ENCODE measurements at regions not wholly inside any gene's neighbourhood (a gene's known extent, or its start where the extent isn't known, plus 50 kb on each side); places are given as distances from the start of the nearest gene placed in this dataset.

GRCh38 chr2:176764921-176765320, 447.7 kb upstream of the HNRNPA3 start:
- DNase-seq (ENCODE audit: low spot score in 2 of 2) (no peak), ATAC-seq (no peak)
- no peak overlapping the region for H3K27ac Mint-ChIP-seq
- no peaks in the 10 kb centered on the region for H3K36me3 Mint-ChIP-seq
- peaks cover 10% of the 10 kb centered on the region for H3K4me1 Mint-ChIP-seq
- no peaks in the 10 kb centered on the region for H3K9me3 Mint-ChIP-seq
- no peak overlapping the region for H3K4me3 Mint-ChIP-seq

GRCh38 chr2:176766005-176766404, 446.6 kb upstream of the HNRNPA3 start:
- ATAC-seq (no peak), DNase-seq (ENCODE audit: low spot score in 2 of 2) (no peak)
- no peaks in the 10 kb centered on the region for H3K9me3 Mint-ChIP-seq
- no peak overlapping the region for H3K4me3 Mint-ChIP-seq
- no peaks in the 10 kb centered on the region for H3K36me3 Mint-ChIP-seq
- H3K4me1 Mint-ChIP-seq, result peaks cover 10% of the 10 kb centered on the region
- H3K27ac Mint-ChIP-seq, result no peak overlapping the region

GRCh38 chr2:176768185-176768584, 444.4 kb upstream of the HNRNPA3 start:
- ATAC-seq (no peak), DNase-seq (ENCODE audit: low spot score in 2 of 2) (no peak)
- no peak overlapping the region for H3K4me3 Mint-ChIP-seq
- peaks cover 2% of the 10 kb centered on the region for H3K9me3 Mint-ChIP-seq
- no peak overlapping the region for H3K27ac Mint-ChIP-seq
- H3K4me1 Mint-ChIP-seq, result peaks cover 10% of the 10 kb centered on the region
- H3K36me3 Mint-ChIP-seq, result no peaks in the 10 kb centered on the region

GRCh38 chr2:176769021-176769420, 443.6 kb upstream of the HNRNPA3 start:
- Mint-ChIP-seq H3K36me3 (no peaks in the 10 kb centered on the region), H3K9me3 (peaks cover 5% of the 10 kb centered on the region), H3K4me1 (peaks cover 10% of the 10 kb centered on the region), H3K4me3 (no peak overlapping the region), H3K27ac (no peak overlapping the region)
- DNase-seq (ENCODE audit: low spot score in 2 of 2) (no peak), ATAC-seq (no peak)

GRCh38 chr2:176769499-176770370, 442.9 kb upstream of the HNRNPA3 start:
- H3K4me1 Mint-ChIP-seq, result peaks cover 10% of the 10 kb centered on the region
- H3K9me3 Mint-ChIP-seq, result peaks cover 5% of the 10 kb centered on the region
- no peak for DNase-seq (ENCODE audit: low spot score in 2 of 2)
- no peaks in the 10 kb centered on the region for H3K36me3 Mint-ChIP-seq
- ATAC-seq, result no peak
- H3K4me3 Mint-ChIP-seq, result no peak overlapping the region
- no peak overlapping the region for H3K27ac Mint-ChIP-seq

GRCh38 chr2:176772816-176773215, 439.8 kb upstream of the HNRNPA3 start:
- peaks cover 5% of the 10 kb centered on the region for H3K9me3 Mint-ChIP-seq
- no peaks in the 10 kb centered on the region for H3K36me3 Mint-ChIP-seq
- ATAC-seq, result no peak
- no peak overlapping the region for H3K27ac Mint-ChIP-seq
- H3K4me1 Mint-ChIP-seq, result peaks cover 10% of the 10 kb centered on the region
- H3K4me3 Mint-ChIP-seq, result no peak overlapping the region
- DNase-seq (ENCODE audit: low spot score in 2 of 2), result no peak

- DNase-seq (ENCODE audit: low spot score in 2 of 2) (no peak), ATAC-seq (no peak)
- H3K4me3 Mint-ChIP-seq, result no peak overlapping the region
- H3K36me3 Mint-ChIP-seq, result no peaks in the 10 kb centered on the region
- H3K27ac Mint-ChIP-seq, result no peak overlapping the region
- H3K9me3 Mint-ChIP-seq, result peaks cover 5% of the 10 kb centered on the region
- H3K4me1 Mint-ChIP-seq, result peaks cover 7% of the 10 kb centered on the region
These were observed 437.7 kb upstream of the HNRNPA3 start for GRCh38 chr2:176774766-176775451.

GRCh38 chr2:176777262-176777661, 435.3 kb upstream of the HNRNPA3 start:
- H3K9me3 Mint-ChIP-seq, result peaks cover 8% of the 10 kb centered on the region
- peaks cover 14% of the 10 kb centered on the region for H3K4me1 Mint-ChIP-seq
- H3K4me3 Mint-ChIP-seq, result no peak overlapping the region
- DNase-seq (ENCODE audit: low spot score in 2 of 2), result no peak
- ATAC-seq, result no peak
- no peak overlapping the region for H3K27ac Mint-ChIP-seq
- no peaks in the 10 kb centered on the region for H3K36me3 Mint-ChIP-seq

GRCh38 chr2:176779917-176780316, 432.7 kb upstream of the HNRNPA3 start:
- H3K4me3 Mint-ChIP-seq, result no peak overlapping the region
- peaks cover 4% of the 10 kb centered on the region for H3K9me3 Mint-ChIP-seq
- ATAC-seq (no peak), DNase-seq (ENCODE audit: low spot score in 2 of 2) (no peak)
- H3K27ac Mint-ChIP-seq, result no peak overlapping the region
- H3K4me1 Mint-ChIP-seq, result peaks cover 14% of the 10 kb centered on the region
- H3K36me3 Mint-ChIP-seq, result no peaks in the 10 kb centered on the region

- H3K36me3 Mint-ChIP-seq, result no peaks in the 10 kb centered on the region
- peaks cover 14% of the 10 kb centered on the region for H3K4me1 Mint-ChIP-seq
- no peak overlapping the region for H3K27ac Mint-ChIP-seq
- ATAC-seq (no peak), DNase-seq (ENCODE audit: low spot score in 2 of 2) (no peak)
- no peak overlapping the region for H3K4me3 Mint-ChIP-seq
- peaks cover 4% of the 10 kb centered on the region for H3K9me3 Mint-ChIP-seq
These were observed 432.2 kb upstream of the HNRNPA3 start for GRCh38 chr2:176780348-176780747.

GRCh38 chr2:176781570-176782217, 430.9 kb upstream of the HNRNPA3 start:
- Mint-ChIP-seq H3K4me1 (peaks cover 14% of the 10 kb centered on the region), H3K4me3 (no peak overlapping the region)
- no peak for ATAC-seq

GRCh38 chr2:176784633-176785200, 427.9 kb upstream of the HNRNPA3 start:
- no peak overlapping the region for H3K27ac Mint-ChIP-seq
- H3K4me1 Mint-ChIP-seq, result peaks cover 7% of the 10 kb centered on the region
- H3K4me3 Mint-ChIP-seq, result no peak overlapping the region
- H3K9me3 Mint-ChIP-seq, result peaks cover 4% of the 10 kb centered on the region
- H3K36me3 Mint-ChIP-seq, result no peaks in the 10 kb centered on the region
- DNase-seq (ENCODE audit: low spot score in 2 of 2), result no peak
- ATAC-seq, result no peak

More at GRCh38 chr2:176781570-176782217, 430.9 kb upstream of the HNRNPA3 start:
- H3K27ac Mint-ChIP-seq, result peak overlapping the region; percentile 18
- H3K36me3 Mint-ChIP-seq, result no peaks in the 10 kb centered on the region
- peaks cover 4% of the 10 kb centered on the region for H3K9me3 Mint-ChIP-seq
- DNase-seq (ENCODE audit: low spot score in 2 of 2), result no peak

- no peak overlapping the region for H3K4me3 Mint-ChIP-seq
- H3K9me3 Mint-ChIP-seq, result no peaks in the 10 kb centered on the region
- ATAC-seq (no peak), DNase-seq (ENCODE audit: low spot score in 2 of 2) (no peak)
- H3K27ac Mint-ChIP-seq, result no peak overlapping the region
- H3K4me1 Mint-ChIP-seq, result no peaks in the 10 kb centered on the region
- no peaks in the 10 kb centered on the region for H3K36me3 Mint-ChIP-seq
These were observed 422.8 kb upstream of the HNRNPA3 start for GRCh38 chr2:176789751-176790150.

- no peak overlapping the region for H3K27ac Mint-ChIP-seq
- H3K9me3 Mint-ChIP-seq, result no peaks in the 10 kb centered on the region
- ATAC-seq, result no peak
- H3K4me3 Mint-ChIP-seq, result no peak overlapping the region
- H3K36me3 Mint-ChIP-seq, result no peaks in the 10 kb centered on the region
- H3K4me1 Mint-ChIP-seq, result no peaks in the 10 kb centered on the region
- no peak for DNase-seq (ENCODE audit: low spot score in 2 of 2)
These were observed 422.1 kb upstream of the HNRNPA3 start for GRCh38 chr2:176790468-176790867.

- H3K27ac Mint-ChIP-seq, result no peak overlapping the region
- H3K4me3 Mint-ChIP-seq, result no peak overlapping the region
- ATAC-seq (no peak), DNase-seq (ENCODE audit: low spot score in 2 of 2) (no peak)
- H3K36me3 Mint-ChIP-seq, result no peaks in the 10 kb centered on the region
- no peaks in the 10 kb centered on the region for H3K9me3 Mint-ChIP-seq
- H3K4me1 Mint-ChIP-seq, result no peaks in the 10 kb centered on the region
These were observed 418.8 kb upstream of the HNRNPA3 start for GRCh38 chr2:176793792-176794191.

Measured in stimulated activated effector memory CD8-positive, alpha-beta T cell treated with anti-CD3 and anti-CD28 coated beads, Interleukin-12 subunit alpha, Interleukin-12 subunit beta, amount 100 ng/mL, for 72 hours (primary cell).